Osteoblast (primary cell): ENCODE measurements at regions not wholly inside any gene's neighbourhood (a gene's known extent, or its start where the extent isn't known, plus 50 kb on each side); places are given as distances from the start of the nearest gene placed in this dataset.
"Not testable (repeated sequence)": the region's sequence is repeated elsewhere in the genome, so short reads cannot be mapped to it uniquely, and the experiment has no call there.

Experiments used
- DNase-seq: peaks from one replicate; pipeline ENCODE4 v3.0.0; 2011; ENCODE audit warnings: low spot score, mixed read lengths; ENCODE audit not compliant: insufficient read length; ENCODE audit errors: missing footprints
- H2AFZ ChIP-seq: 2 replicates; pipeline ENCODE4 v1.6.0; 2011; ENCODE audit warnings: mild to moderate bottlenecking, low read length
- H3K27ac ChIP-seq: 2 replicates; pipeline ENCODE4 v1.5.1; 2011; ENCODE audit warnings: mild to moderate bottlenecking, low read depth, low read length, moderate library complexity
- H3K27me3 ChIP-seq: 2 replicates; pipeline ENCODE4 v1.6.0; 2012; ENCODE audit warnings: mild to moderate bottlenecking, control low read depth, inconsistent platforms, low read length, moderate library complexity; ENCODE audit not compliant: insufficient read depth
- H3K36me3 ChIP-seq: 2 replicates; pipeline ENCODE4 v1.5.1; 2011; ENCODE audit warnings: mild to moderate bottlenecking, low read length, control low read depth, moderate library complexity; ENCODE audit not compliant: insufficient read depth
- H3K4me1 ChIP-seq: 2 replicates; pipeline ENCODE4 v1.5.1; 2011; ENCODE audit warnings: mild to moderate bottlenecking, low read length, control low read depth, moderate library complexity; ENCODE audit not compliant: insufficient read depth
- H3K4me2 ChIP-seq: 2 replicates; pipeline ENCODE4 v1.6.0; 2011; ENCODE audit warnings: mild to moderate bottlenecking, low read length; ENCODE audit not compliant: insufficient read depth
- H3K4me3 ChIP-seq: fragments of 200-600 bp; sonication (generic); 3 replicates; pipeline ENCODE4 v1.5.1; 2012; ENCODE audit warnings: mild to moderate bottlenecking, low read length, inconsistent platforms; ENCODE audit not compliant: insufficient read depth
- H3K79me2 ChIP-seq: 2 replicates; pipeline ENCODE4 v1.6.0; 2012; ENCODE audit warnings: mild to moderate bottlenecking, low read length, control low read depth, inconsistent platforms; ENCODE audit not compliant: insufficient read depth
- H3K9me3 ChIP-seq: 2 replicates; pipeline ENCODE4 v1.5.1; 2011; ENCODE audit warnings: low read depth, low read length, control low read depth
- H4K20me1 ChIP-seq: 2 replicates; pipeline ENCODE4 v1.6.0; 2012; ENCODE audit warnings: mild to moderate bottlenecking, low read length, control low read depth; ENCODE audit not compliant: insufficient read depth
- TF ChIP-seq, protein P1 (sequence below): IDR thresholded peaks from 2 replicates; pipeline ENCODE4 v1.5.1; 2011; ENCODE audit warnings: mild to moderate bottlenecking, low read depth, low read length, moderate library complexity; ENCODE audit errors: extremely low read depth

- H4K20me1 ChIP-seq, result no peaks in the 10 kb centered on the region
- no peaks in the 10 kb centered on the region for H3K79me2 ChIP-seq
- H3K4me1 ChIP-seq, result no peaks in the 10 kb centered on the region
- DNase-seq, result no peak
- H3K4me2 ChIP-seq, result no peak overlapping the region
- no peak overlapping the region for H3K4me3 ChIP-seq
- H3K9me3 ChIP-seq, result peaks cover 9% of the 10 kb centered on the region
- H2AFZ ChIP-seq, result no peak overlapping the region
- no peaks in the 10 kb centered on the region for H3K27me3 ChIP-seq
- no peak overlapping the region for H3K27ac ChIP-seq
- TF ChIP-seq, protein P1, sequence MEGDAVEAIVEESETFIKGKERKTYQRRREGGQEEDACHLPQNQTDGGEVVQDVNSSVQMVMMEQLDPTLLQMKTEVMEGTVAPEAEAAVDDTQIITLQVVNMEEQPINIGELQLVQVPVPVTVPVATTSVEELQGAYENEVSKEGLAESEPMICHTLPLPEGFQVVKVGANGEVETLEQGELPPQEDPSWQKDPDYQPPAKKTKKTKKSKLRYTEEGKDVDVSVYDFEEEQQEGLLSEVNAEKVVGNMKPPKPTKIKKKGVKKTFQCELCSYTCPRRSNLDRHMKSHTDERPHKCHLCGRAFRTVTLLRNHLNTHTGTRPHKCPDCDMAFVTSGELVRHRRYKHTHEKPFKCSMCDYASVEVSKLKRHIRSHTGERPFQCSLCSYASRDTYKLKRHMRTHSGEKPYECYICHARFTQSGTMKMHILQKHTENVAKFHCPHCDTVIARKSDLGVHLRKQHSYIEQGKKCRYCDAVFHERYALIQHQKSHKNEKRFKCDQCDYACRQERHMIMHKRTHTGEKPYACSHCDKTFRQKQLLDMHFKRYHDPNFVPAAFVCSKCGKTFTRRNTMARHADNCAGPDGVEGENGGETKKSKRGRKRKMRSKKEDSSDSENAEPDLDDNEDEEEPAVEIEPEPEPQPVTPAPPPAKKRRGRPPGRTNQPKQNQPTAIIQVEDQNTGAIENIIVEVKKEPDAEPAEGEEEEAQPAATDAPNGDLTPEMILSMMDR, result no peak
- H3K36me3 ChIP-seq, result no peaks in the 10 kb centered on the region
Measured at GRCh38 chr2:208999911-209000310, 423.9 kb upstream of the MAP2 start.

- H3K4me2 ChIP-seq, result no peak overlapping the region
- H3K4me1 ChIP-seq, result no peaks in the 10 kb centered on the region
- H3K79me2 ChIP-seq, result no peaks in the 10 kb centered on the region
- peaks cover 11% of the 10 kb centered on the region for H3K9me3 ChIP-seq
- H4K20me1 ChIP-seq, result no peaks in the 10 kb centered on the region
- no peak for DNase-seq
- H3K36me3 ChIP-seq, result no peaks in the 10 kb centered on the region
- H3K4me3 ChIP-seq, result no peak overlapping the region
- no peak overlapping the region for H2AFZ ChIP-seq
- H3K27ac ChIP-seq, result no peak overlapping the region
- no peaks in the 10 kb centered on the region for H3K27me3 ChIP-seq
- TF ChIP-seq, protein P1, result no peak
Measured at GRCh38 chr2:209002054-209002453, 421.8 kb upstream of the MAP2 start.

- Histone ChIP-seq H3K4me2 (no peak overlapping the region), H2AFZ (no peak overlapping the region), H3K9me3 (peaks cover 6% of the 10 kb centered on the region), H3K27me3 (no peaks in the 10 kb centered on the region), H4K20me1 (no peaks in the 10 kb centered on the region), H3K4me1 (no peaks in the 10 kb centered on the region), H3K27ac (no peak overlapping the region), H3K4me3 (no peak overlapping the region), H3K79me2 (no peaks in the 10 kb centered on the region), H3K36me3 (no peaks in the 10 kb centered on the region)
- DNase-seq, result no peak
- TF ChIP-seq, protein P1, result no peak
Measured at GRCh38 chr2:209005371-209005770, 418.5 kb upstream of the MAP2 start.

- Histone ChIP-seq H3K4me2 (no peak overlapping the region), H3K36me3 (no peaks in the 10 kb centered on the region), H2AFZ (no peak overlapping the region), H3K4me1 (no peaks in the 10 kb centered on the region), H3K27ac (no peak overlapping the region), H4K20me1 (no peaks in the 10 kb centered on the region), H3K9me3 (peaks cover 3% of the 10 kb centered on the region), H3K27me3 (no peaks in the 10 kb centered on the region), H3K4me3 (no peak overlapping the region), H3K79me2 (no peaks in the 10 kb centered on the region)
- no peak for DNase-seq
- TF ChIP-seq, protein P1, result no peak
Measured at GRCh38 chr2:209008636-209009287, 415.1 kb upstream of the MAP2 start.

- H3K4me3 ChIP-seq, H3K36me3 ChIP-seq, H3K9me3 ChIP-seq, H3K79me2 ChIP-seq, H4K20me1 ChIP-seq, DNase-seq, H3K27ac ChIP-seq, H3K27me3 ChIP-seq, H2AFZ ChIP-seq, H3K4me2 ChIP-seq, H3K4me1 ChIP-seq: not testable (repeated sequence)
Measured at GRCh38 chr2:209018633-209019032, 405.2 kb upstream of the MAP2 start.
